OCI-LY3 (cell line): ENCODE measurements at regions not wholly inside any gene's neighbourhood (a gene's known extent, or its start where the extent isn't known, plus 50 kb on each side); places are given as distances from the start of the nearest gene placed in this dataset.

Experiments
- EZH2phosphoT487 ChIP-seq: fragments of 200-600 bp; shearing (Covaris generic); IDR thresholded peaks from 2 replicates; pipeline ENCODE4 v1.6.1; 2018; ENCODE audit warnings: antibody characterized with exemption, mixed run types, low read depth
- TF ChIP-seq, protein P1 (sequence below): fragments of 200-600, 300-600 bp; sonication (generic); IDR thresholded peaks from 2 replicates; pipeline ENCODE4 v1.5.1; 2014; ENCODE audit warnings: antibody characterized with exemption, low read length, low read depth

GRCh38 chr14:103223818-103224352, 100.6 kb downstream of the TNFAIP2 start:
- TF ChIP-seq, protein P1, sequence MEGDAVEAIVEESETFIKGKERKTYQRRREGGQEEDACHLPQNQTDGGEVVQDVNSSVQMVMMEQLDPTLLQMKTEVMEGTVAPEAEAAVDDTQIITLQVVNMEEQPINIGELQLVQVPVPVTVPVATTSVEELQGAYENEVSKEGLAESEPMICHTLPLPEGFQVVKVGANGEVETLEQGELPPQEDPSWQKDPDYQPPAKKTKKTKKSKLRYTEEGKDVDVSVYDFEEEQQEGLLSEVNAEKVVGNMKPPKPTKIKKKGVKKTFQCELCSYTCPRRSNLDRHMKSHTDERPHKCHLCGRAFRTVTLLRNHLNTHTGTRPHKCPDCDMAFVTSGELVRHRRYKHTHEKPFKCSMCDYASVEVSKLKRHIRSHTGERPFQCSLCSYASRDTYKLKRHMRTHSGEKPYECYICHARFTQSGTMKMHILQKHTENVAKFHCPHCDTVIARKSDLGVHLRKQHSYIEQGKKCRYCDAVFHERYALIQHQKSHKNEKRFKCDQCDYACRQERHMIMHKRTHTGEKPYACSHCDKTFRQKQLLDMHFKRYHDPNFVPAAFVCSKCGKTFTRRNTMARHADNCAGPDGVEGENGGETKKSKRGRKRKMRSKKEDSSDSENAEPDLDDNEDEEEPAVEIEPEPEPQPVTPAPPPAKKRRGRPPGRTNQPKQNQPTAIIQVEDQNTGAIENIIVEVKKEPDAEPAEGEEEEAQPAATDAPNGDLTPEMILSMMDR: no peak
- TF ChIP-seq EZH2phosphoT487: no peak
